B cell (primary cell): ENCODE measurements at regions not wholly inside any gene's neighbourhood (a gene's known extent, or its start where the extent isn't known, plus 50 kb on each side); places are given as distances from the start of the nearest gene placed in this dataset.

Source experiments
- ATAC-seq: fragments of 200-7000 bp; cut with Tn5 transposase; one replicate; pipeline ENCODE4 v1.10.0; 2021; ENCODE audit warnings: low read depth, mild to moderate bottlenecking, moderate number of reproducible peaks, moderate library complexity
- CTCF ChIA-PET: fragments of 350-600 bp; sonication (Branson Sonifier 250); formaldehyde crosslinking; loops from one replicate; lab custom pipeline; 2021; ENCODE audit warnings: antibody characterized with exemption, inconsistent platforms; lab: Charles Lee
- POLR2A ChIA-PET: fragments of 350-600 bp; sonication (Branson Sonifier 250); formaldehyde crosslinking; loops from one replicate; lab custom pipeline; 2021; ENCODE audit warnings: antibody characterized with exemption; lab: Charles Lee
- DNase-seq: peaks from one replicate; pipeline ENCODE4 v3.0.0; 2013
- H2AFZ ChIP-seq: 2 replicates; pipeline ENCODE4 v1.6.1; 2012; ENCODE audit warnings: mild to moderate bottlenecking, low read depth, low read length; ENCODE audit not compliant: insufficient read depth, poor library complexity, severe bottlenecking
- H3K27ac ChIP-seq, 2 donors: 1 replicate in 1 of 2; 2 replicates in 1 of 2; pipeline ENCODE4 v1.5.1; 2012 to 2013; ENCODE audit warnings: low read length in 2 of 2, mild to moderate bottlenecking in 2 of 2, moderate library complexity in 1 of 2
- H3K27me3 ChIP-seq, 4 experiments: fragments of 200-600 bp in 1 of 4; sonication (generic) in 1 of 4; replicated peaks in 1 of 4; 1 replicate in 2 of 4; 2 replicates in 2 of 4; pipeline versions ENCODE4 v1.6.1 to v1.7.0; 2013 to 2016; ENCODE audit warnings: low read length in 3 of 4, mild to moderate bottlenecking in 2 of 4, mixed read lengths in 1 of 4, moderate library complexity in 1 of 4; ENCODE audit not compliant: insufficient read depth in 4 of 4, control insufficient read depth in 3 of 4; ENCODE audit errors: control extremely low read depth in 1 of 4
- H3K36me3 ChIP-seq, 2 experiments: replicated peaks in 1 of 2; 1 replicate in 1 of 2; 2 replicates in 1 of 2; pipeline versions ENCODE4 v1.6.1 to v1.7.1; 2013; ENCODE audit warnings: low read length in 1 of 2; ENCODE audit not compliant: insufficient read depth in 2 of 2, control insufficient read depth in 1 of 2; ENCODE audit errors: control extremely low read depth in 1 of 2, extremely low read depth in 1 of 2
- H3K4me1 ChIP-seq, 2 donors: fragments of 200-600 bp in 1 of 2; sonication (generic) in 1 of 2; 1 replicate in 1 of 2; 2 replicates in 1 of 2; pipeline versions ENCODE4 v1.5.1 to v1.6.1; 2013 to 2017; ENCODE audit warnings: low read length in 2 of 2; ENCODE audit not compliant: control insufficient read depth in 2 of 2, insufficient read depth in 2 of 2
- H3K4me2 ChIP-seq: replicated peaks from 2 replicates; pipeline ENCODE3; 2012; ENCODE audit warnings: mild to moderate bottlenecking, low read depth, low read length; ENCODE audit not compliant: poor library complexity, severe bottlenecking
- H3K4me3 ChIP-seq, 5 experiments: fragments of 200-600 bp in 1 of 5; sonication (generic) in 1 of 5; 1 replicate in 3 of 5; 2 replicates in 2 of 5; pipeline versions ENCODE4 v1.5.1 to v1.7.0; 2011 to 2016; ENCODE audit warnings: low read length in 4 of 5, mild to moderate bottlenecking in 4 of 5, low read depth in 2 of 5, control low read depth in 1 of 5, moderate library complexity in 1 of 5; ENCODE audit not compliant: insufficient read depth in 1 of 5; ENCODE audit errors: control extremely low read depth in 1 of 5, extremely low read depth in 1 of 5
- H3K79me2 ChIP-seq: fragments of 200-600 bp; sonication (generic); one replicate; pipeline ENCODE4 v1.6.0; 2016; ENCODE audit warnings: low read length; ENCODE audit not compliant: control insufficient read depth, insufficient read depth
- H3K9ac ChIP-seq: fragments of 200-600 bp; sonication (generic); 2 replicates; pipeline ENCODE4 v1.6.1; 2017; ENCODE audit warnings: mild to moderate bottlenecking, low read length, moderate library complexity
- H3K9me3 ChIP-seq, 3 donors: one replicate each; pipeline versions ENCODE4 v1.6.1 to v1.7.1; 2013; ENCODE audit warnings: low read length in 2 of 3; ENCODE audit not compliant: control insufficient read depth in 2 of 3, insufficient read depth in 1 of 3; ENCODE audit errors: control extremely low read depth in 1 of 3
- H4K20me1 ChIP-seq: 2 replicates; pipeline ENCODE4 v1.6.0; 2012; ENCODE audit warnings: mild to moderate bottlenecking, low read length; ENCODE audit not compliant: insufficient read depth, control insufficient read depth, poor library complexity, severe bottlenecking
- H3K27ac Mint-ChIP-seq: one replicate; pipeline ENCODE4 v1.8.0; 2021; ENCODE audit warnings: mixed read lengths
- H3K27me3 Mint-ChIP-seq: one replicate; pipeline ENCODE4 v1.8.0; 2021; ENCODE audit warnings: mixed read lengths
- H3K4me1 Mint-ChIP-seq: one replicate; pipeline ENCODE4 v1.8.0; 2021; ENCODE audit warnings: mixed read lengths
- H3K4me3 Mint-ChIP-seq: one replicate; pipeline ENCODE4 v1.8.0; 2021; ENCODE audit warnings: mixed read lengths
- H3K9me3 Mint-ChIP-seq: one replicate; pipeline ENCODE4 v1.8.0; 2022; ENCODE audit warnings: mixed read lengths; ENCODE audit not compliant: insufficient read depth
- EZH2 ChIP-seq: IDR thresholded peaks from 2 replicates; pipeline ENCODE4 v1.6.1; 2012; ENCODE audit warnings: borderline replicate concordance, low read depth, mild to moderate bottlenecking, moderate library complexity, low read length; ENCODE audit not compliant: insufficient read depth, poor library complexity, severe bottlenecking
- WGBS: methylation state at CpG from one replicate; pipeline ENCODE4 v1.1.5; 2013; ENCODE audit warnings: missing lambda C conversion rate; ENCODE audit not compliant: insufficient coverage; 5-methylcytosine and 5-hydroxymethylcytosine counted together
- intact Hi-C: fragments of 100-400 bp; cut with micrococcal nuclease; formaldehyde crosslinking; loops from one replicate; pipeline ENCODE4 v1.10.0; 2022
- TF ChIP-seq, protein P1 (sequence below): fragments of 200-600 bp; IDR thresholded peaks from one replicate; pipeline ENCODE4 v1.8.0; 2022; ENCODE audit warnings: antibody characterized with exemption, mild to moderate bottlenecking

DNA sequence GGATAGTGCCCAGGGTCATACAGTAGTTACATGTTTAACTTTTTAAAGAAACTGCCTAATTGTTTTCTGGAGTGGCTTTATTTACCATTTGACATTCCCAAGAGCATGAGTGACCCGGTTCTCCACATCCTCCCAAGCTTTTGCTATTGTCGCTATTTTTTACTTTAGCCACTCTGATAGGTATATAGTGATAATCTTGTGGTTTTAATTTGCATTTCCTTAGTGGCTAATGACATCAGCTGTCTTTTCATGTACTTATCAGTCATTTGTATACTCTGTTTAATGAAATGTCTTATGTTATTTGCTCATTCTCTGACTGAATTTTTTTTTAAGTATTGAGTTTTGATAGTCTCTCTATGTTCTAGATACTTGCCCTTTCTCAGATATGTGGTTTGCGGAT, 109.7 kb upstream of the HS6ST1 start:
- Histone ChIP-seq H3K9me3 (no peaks in the 10 kb centered on the region), H3K27ac (no peak overlapping the region), H3K27me3 (no peaks in the 10 kb centered on the region), H2AFZ (no peak overlapping the region), H3K4me2 (no peak overlapping the region), H3K79me2 (no peaks in the 10 kb centered on the region), H4K20me1 (no peaks in the 10 kb centered on the region), H3K4me1 (no peaks in the 10 kb centered on the region), H3K36me3 (no peaks in the 10 kb centered on the region), H3K4me3 (no peak overlapping the region), H3K9ac (no peak overlapping the region)
- WGBS, result 88% methylated on average over 1 of the region's 3 CpGs
- TF ChIP-seq EZH2, result no peak
- TF ChIP-seq, protein P1, sequence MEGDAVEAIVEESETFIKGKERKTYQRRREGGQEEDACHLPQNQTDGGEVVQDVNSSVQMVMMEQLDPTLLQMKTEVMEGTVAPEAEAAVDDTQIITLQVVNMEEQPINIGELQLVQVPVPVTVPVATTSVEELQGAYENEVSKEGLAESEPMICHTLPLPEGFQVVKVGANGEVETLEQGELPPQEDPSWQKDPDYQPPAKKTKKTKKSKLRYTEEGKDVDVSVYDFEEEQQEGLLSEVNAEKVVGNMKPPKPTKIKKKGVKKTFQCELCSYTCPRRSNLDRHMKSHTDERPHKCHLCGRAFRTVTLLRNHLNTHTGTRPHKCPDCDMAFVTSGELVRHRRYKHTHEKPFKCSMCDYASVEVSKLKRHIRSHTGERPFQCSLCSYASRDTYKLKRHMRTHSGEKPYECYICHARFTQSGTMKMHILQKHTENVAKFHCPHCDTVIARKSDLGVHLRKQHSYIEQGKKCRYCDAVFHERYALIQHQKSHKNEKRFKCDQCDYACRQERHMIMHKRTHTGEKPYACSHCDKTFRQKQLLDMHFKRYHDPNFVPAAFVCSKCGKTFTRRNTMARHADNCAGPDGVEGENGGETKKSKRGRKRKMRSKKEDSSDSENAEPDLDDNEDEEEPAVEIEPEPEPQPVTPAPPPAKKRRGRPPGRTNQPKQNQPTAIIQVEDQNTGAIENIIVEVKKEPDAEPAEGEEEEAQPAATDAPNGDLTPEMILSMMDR, result no peak
- POLR2A ChIA-PET, result no interaction called here
- no peak for ATAC-seq
- Mint-ChIP-seq H3K4me3 (no peak overlapping the region), H3K9me3 (peaks cover 18% of the 10 kb centered on the region), H3K27me3 (no peaks in the 10 kb centered on the region), H3K4me1 (no peaks in the 10 kb centered on the region), H3K27ac (no peak overlapping the region)
- DNase-seq, result no peak
- intact Hi-C loops, result no loop called here
- CTCF ChIA-PET, result no interaction called here

- Histone ChIP-seq H3K9me3 (no peaks in the 10 kb centered on the region), H4K20me1 (no peaks in the 10 kb centered on the region), H3K4me1 (no peaks in the 10 kb centered on the region), H3K27me3 (peaks cover 0 to 3% (median 0%) of the 10 kb centered on the region in 4 experiments), H3K9ac (no peak overlapping the region), H2AFZ (no peak overlapping the region), H3K79me2 (no peaks in the 10 kb centered on the region), H3K4me2 (no peak overlapping the region), H3K36me3 (no peaks in the 10 kb centered on the region), H3K4me3 (no peak overlapping the region), H3K27ac (no peak overlapping the region)
- CTCF ChIA-PET, result no interaction called here
- no peak for TF ChIP-seq EZH2
- TF ChIP-seq, protein P1, result no peak
- ATAC-seq (no peak), DNase-seq (no peak)
- POLR2A ChIA-PET, result no interaction called here
- Mint-ChIP-seq H3K9me3 (peaks cover 18% of the 10 kb centered on the region), H3K27me3 (peaks cover 6% of the 10 kb centered on the region), H3K4me3 (no peak overlapping the region), H3K27ac (no peak overlapping the region), H3K4me1 (no peaks in the 10 kb centered on the region)
- intact Hi-C loops, result no loop called here
- WGBS, result no CpG with 5 or more reads among the region's 4 CpGs
These were observed 113.8 kb upstream of the HS6ST1 start for GRCh38 chr2:128432423-128432822.
